ENCODE measurements at regions not wholly inside any gene's neighbourhood (a gene's known extent, or its start where the extent isn't known, plus 50 kb on each side); places are given as distances from the start of the nearest gene placed in this dataset.

DNA sequence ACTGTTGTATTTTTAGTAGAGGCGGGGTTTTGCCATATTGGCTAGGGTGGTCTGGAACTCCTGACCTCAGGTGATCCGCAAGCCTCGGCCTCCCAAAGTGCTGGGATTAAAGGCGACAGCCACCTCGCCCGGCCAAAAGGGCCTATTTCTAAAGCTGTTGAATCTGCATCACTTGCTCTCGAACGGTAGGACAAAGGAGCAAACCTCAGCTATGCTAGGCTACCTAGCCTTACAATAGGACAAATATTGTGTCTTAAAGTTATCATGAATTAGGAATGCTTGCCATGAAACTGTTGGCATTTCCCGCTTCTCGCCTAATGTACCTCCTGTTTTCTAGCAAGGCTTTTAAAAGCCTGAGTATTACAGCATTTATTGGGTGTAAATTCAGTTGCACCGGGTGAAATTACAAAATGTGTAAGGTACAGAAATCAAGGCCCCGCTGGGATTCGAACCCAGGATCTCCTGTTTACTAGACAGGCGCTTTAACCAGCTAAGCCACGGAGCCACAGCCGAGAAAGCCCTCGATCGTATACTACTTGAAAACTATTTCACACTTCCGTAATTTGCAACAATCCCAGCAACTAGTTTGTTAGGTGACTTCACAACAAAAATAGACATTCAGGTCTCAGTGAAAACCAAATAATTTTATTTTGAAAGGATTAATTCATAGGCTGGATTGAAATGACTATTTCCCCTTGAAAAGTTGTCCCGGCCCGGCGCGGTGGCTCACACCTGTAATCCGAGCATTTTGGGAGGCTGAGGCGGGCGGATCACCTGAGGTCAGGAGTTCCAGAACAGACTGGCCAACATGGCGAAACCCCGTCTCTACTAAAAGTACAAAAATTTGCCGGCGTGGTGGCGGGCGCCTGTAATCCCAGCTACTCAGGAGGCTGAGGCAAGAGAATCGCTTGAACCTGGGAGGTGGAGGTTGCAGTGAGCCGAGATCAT is 211.6 kb upstream of the ZNF184 start:
- no peaks in the 10 kb centered on the region for H3K36me3 ChIP-seq (ENCODE audit: control insufficient read depth, insufficient read depth, low read length)
- H3K27me3 ChIP-seq (replicated peaks; ENCODE audit: control insufficient read depth, insufficient read depth, low read length): no peaks in the 10 kb centered on the region
- peak; percentile 79 for DNase-seq (ENCODE audit: extremely low read depth, insufficient read length)
- H3K4me3 ChIP-seq (replicated peaks; ENCODE audit: low read depth, low read length): no peak overlapping the region
- TF ChIP-seq, protein P1, sequence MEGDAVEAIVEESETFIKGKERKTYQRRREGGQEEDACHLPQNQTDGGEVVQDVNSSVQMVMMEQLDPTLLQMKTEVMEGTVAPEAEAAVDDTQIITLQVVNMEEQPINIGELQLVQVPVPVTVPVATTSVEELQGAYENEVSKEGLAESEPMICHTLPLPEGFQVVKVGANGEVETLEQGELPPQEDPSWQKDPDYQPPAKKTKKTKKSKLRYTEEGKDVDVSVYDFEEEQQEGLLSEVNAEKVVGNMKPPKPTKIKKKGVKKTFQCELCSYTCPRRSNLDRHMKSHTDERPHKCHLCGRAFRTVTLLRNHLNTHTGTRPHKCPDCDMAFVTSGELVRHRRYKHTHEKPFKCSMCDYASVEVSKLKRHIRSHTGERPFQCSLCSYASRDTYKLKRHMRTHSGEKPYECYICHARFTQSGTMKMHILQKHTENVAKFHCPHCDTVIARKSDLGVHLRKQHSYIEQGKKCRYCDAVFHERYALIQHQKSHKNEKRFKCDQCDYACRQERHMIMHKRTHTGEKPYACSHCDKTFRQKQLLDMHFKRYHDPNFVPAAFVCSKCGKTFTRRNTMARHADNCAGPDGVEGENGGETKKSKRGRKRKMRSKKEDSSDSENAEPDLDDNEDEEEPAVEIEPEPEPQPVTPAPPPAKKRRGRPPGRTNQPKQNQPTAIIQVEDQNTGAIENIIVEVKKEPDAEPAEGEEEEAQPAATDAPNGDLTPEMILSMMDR (IDR thresholded peaks at IDR 0.05; ENCODE audit: insufficient read depth, low read length, poor library complexity, severe bottlenecking): no peak

DNA sequence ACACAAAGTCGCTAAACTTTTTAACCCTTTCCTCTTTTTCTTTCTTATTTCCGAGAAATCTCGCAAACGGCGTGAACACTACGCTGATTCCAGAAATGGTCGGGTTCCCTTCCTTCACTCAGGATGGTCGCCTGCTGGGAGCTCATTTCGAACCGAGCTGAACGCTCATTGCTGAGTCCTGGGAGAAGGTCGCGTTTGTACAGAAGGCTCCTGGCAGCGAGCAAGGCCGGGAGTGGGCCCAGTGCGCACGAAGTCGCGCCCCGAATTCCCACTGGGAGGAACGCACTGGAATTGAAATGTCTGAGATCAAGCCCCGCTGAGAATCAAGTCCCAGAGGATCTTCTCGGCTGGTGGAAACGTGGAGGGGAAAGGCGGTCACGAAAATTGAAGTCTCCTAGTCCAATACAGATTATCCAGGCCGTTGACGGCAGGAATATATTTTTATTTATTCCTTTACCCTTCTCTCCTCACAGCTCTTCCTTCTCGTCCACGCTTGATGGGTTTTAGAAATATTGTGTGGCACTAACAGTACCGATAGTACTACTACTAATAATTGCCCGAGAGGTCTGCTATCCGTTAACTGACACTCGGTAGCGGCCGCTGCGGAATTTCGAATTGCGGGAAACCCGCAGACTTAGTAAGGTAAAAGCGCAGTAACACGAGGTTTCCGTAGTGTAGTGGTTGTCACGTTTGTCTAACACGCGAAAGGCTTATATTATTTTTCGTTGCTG is 207.2 kb upstream of the ZNF184 start:
- no peaks in the 10 kb centered on the region for H3K36me3 ChIP-seq (ENCODE audit: control insufficient read depth, insufficient read depth, low read length)
- no peaks in the 10 kb centered on the region for H3K27me3 ChIP-seq (replicated peaks; ENCODE audit: control insufficient read depth, insufficient read depth, low read length)
- peak overlapping the region; percentile 48 for H3K4me3 ChIP-seq (replicated peaks; ENCODE audit: low read depth, low read length)
- TF ChIP-seq, protein P1 (IDR thresholded peaks at IDR 0.05; ENCODE audit: insufficient read depth, low read length, poor library complexity, severe bottlenecking): no peak
- no peak for DNase-seq (ENCODE audit: extremely low read depth, insufficient read length)

DNA sequence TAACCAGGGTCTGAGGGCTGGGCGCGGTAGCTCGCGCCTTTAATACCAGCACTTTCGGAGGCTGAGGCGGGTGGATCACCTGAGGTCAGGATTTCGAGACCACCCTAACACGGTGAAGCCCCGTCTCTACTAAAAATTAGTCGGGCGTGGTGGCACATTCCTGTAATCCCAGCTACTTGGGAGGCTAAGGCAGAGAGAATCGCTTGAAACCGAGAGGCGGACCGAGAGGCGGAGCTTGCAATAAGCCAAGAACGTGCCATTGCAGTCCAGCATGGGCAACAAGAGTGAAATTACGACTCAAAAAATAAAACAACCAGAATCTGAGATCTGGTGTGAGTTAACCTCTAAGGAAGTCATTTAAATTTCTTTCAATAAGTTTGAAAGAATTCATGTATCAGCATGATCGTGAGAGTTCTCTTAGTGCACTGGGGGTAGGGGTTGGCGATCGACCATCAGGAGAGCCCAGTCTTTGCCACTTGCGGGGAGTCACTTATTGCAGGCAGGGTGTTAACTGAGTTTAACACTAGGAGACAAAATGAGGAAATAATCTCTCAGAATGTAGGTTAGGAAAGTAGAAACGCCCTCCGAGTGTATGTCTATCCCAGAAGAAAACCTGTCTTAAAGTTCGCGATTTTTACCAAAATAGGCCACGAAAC is 206.5 kb upstream of the ZNF184 start:
- Histone ChIP-seq H3K27me3 (replicated peaks; ENCODE audit: control insufficient read depth, insufficient read depth, low read length) (no peaks in the 10 kb centered on the region), H3K4me3 (replicated peaks; ENCODE audit: low read depth, low read length) (peak overlapping the region; percentile 19; the same call in 1 of the 2 replicates), H3K36me3 (ENCODE audit: control insufficient read depth, insufficient read depth, low read length) (no peaks in the 10 kb centered on the region)
- TF ChIP-seq, protein P1 (IDR thresholded peaks at IDR 0.05; ENCODE audit: insufficient read depth, low read length, poor library complexity, severe bottlenecking): no peak
- no peak for DNase-seq (ENCODE audit: extremely low read depth, insufficient read length)

DNA sequence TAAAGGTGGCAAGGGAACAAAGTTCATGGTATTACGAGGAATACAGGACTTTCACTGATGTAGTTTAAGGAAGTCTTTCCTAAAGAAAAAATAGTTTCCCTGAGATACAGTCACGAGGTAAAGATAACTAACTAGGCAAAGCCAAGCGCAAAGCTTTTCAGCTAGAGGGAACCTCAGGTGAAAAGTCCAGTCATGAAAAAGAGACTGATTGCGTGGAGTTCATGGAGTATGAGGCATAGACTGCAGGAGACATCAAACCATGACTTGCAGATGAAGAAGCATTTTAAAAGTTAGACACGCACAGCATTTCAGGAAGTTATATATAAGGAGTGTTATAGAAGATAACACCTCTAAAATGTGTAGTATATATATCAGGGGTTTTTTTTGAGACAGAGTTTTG is 205.6 kb upstream of the ZNF184 start:
- Histone ChIP-seq H3K36me3 (ENCODE audit: control insufficient read depth, insufficient read depth, low read length) (no peaks in the 10 kb centered on the region), H3K27me3 (replicated peaks; ENCODE audit: control insufficient read depth, insufficient read depth, low read length) (no peaks in the 10 kb centered on the region), H3K4me3 (replicated peaks; ENCODE audit: low read depth, low read length) (no peak overlapping the region)
- DNase-seq (ENCODE audit: extremely low read depth, insufficient read length): no peak
- TF ChIP-seq, protein P1 (IDR thresholded peaks at IDR 0.05; ENCODE audit: insufficient read depth, low read length, poor library complexity, severe bottlenecking): no peak

DNA sequence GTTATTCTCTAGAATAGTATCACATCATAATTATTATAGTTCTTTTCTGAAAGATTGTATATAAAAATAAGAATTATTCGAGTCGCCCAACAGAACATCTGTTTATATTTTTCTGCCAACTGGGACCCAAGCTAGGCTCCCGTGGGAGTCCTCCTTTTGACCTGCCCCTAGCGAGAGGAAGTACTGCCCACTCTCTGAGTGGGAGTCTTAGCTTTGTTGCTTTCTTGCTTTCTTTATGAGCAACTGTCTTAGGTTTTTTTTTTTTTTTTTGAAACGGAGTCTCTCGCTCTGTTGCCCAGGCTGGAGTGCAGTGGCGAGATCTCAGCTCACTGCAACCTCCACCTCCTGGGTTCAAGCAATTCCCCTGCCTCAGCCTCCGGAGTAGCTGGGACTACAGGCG is 202.0 kb upstream of the ZNF184 start:
- Histone ChIP-seq H3K36me3 (ENCODE audit: control insufficient read depth, insufficient read depth, low read length) (no peaks in the 10 kb centered on the region), H3K27me3 (replicated peaks; ENCODE audit: control insufficient read depth, insufficient read depth, low read length) (no peaks in the 10 kb centered on the region), H3K4me3 (replicated peaks; ENCODE audit: low read depth, low read length) (no peak overlapping the region)
- TF ChIP-seq, protein P1 (IDR thresholded peaks at IDR 0.05; ENCODE audit: insufficient read depth, low read length, poor library complexity, severe bottlenecking): no peak
- DNase-seq (ENCODE audit: extremely low read depth, insufficient read length): no peak
